ENCODE measurements at regions not wholly inside any gene's neighbourhood (a gene's known extent, or its start where the extent isn't known, plus 50 kb on each side); places are given as distances from the start of the nearest gene placed in this dataset.

DNA sequence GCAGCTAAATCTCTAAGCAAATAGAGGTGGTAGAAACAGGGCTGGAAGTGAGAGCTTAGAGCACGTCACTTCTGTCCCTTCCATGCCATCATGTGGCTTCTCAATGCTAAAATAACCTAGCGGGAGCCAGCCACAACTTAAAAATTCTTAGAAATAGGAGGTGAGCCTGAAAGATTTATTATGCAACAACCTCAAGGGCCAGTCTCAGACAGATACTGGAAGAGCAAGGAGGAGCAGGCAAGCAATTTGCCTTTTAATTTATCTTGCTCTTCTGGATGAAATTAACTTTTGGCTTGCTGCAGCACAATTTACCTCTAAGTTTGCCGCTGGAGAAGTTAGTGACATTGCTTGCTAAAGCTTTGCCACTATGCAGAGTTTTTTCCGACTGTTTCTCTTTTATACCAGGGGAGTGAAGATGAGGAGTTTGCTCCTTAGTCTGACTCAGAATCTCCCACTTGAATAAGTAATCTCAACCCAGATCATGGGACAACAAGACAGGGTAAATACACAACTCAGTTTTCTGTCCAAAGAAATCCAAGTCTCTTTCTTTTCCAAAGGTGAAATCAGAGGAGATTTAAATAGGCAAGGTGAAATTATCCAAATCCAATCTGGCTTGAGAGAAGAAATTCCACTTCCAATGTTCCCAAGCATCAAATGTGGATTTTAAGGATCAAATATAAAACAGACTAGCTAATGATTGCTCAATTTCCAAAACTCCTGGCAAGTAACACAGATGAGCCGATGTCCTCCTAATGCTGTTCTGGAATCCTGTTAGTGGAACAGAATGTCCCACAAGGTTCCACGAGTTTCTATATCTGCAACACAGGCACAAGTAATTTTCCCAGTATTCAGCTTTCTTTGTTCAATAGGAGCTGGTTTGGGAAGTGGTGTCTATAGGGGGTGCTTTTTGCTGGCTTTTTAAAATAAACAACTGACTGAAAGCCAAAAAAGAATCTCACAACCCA, 329.4 kb upstream of the RORA start:
- Histone ChIP-seq H4K20me1 (ENCODE audit: insufficient read depth, low read depth, low read length) (no peaks in the 10 kb centered on the region), H3K27ac (ENCODE audit: low read length) (no peak overlapping the region)

DNA sequence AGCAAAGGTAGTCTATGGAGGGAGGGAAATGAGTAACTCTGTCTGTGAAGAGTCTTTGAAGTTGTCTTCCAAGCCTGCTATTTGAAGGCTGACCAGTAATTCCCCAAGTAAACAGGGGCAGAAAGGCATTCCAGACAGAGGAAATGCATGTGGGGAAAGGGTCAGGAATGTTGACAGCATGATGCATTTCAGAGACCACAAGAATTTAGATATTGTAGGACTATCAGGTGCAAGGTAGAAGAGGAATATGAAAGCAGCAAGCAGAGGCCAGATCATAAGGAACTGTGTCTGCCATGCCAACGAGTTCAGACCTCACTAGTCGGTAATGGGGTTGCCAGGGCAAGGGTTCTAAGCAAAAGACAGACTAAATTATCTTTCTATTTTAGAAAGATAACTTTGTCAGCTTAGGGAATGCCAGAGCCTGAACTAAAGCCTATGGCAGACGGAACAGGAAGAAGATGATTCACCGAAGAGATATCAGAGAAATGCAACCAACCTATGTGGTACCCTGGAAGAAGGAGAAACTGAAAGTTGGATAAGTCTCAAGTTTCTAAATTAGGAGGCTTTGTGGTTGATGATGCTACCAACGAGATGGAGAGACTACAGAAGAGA, 327.0 kb upstream of the RORA start:
- no peaks in the 10 kb centered on the region for H4K20me1 ChIP-seq (ENCODE audit: insufficient read depth, low read depth, low read length)
- no peaks in the 10 kb centered on the region for H3K9me2 ChIP-seq (replicated peaks; ENCODE audit: insufficient read depth, low read length)
- no peaks in the 10 kb centered on the region for H3K4me1 ChIP-seq (ENCODE audit: low read length)
- no peaks in the 10 kb centered on the region for H3K36me3 ChIP-seq (ENCODE audit: insufficient read depth, low read length)
- H3K27me3 ChIP-seq (ENCODE audit: low read length): no peaks in the 10 kb centered on the region
- no peaks in the 10 kb centered on the region for H3K79me2 ChIP-seq (ENCODE audit: low read length)
- H2AFZ ChIP-seq (ENCODE audit: low read length): no peak overlapping the region
- no peak overlapping the region for H3K9ac ChIP-seq (ENCODE audit: low read length)
- no peak overlapping the region for H3K4me3 ChIP-seq (ENCODE audit: low read length)
- H3K9me3 ChIP-seq (ENCODE audit: low read length): no peaks in the 10 kb centered on the region
- no peak overlapping the region for H3K27ac ChIP-seq (ENCODE audit: low read length)
- no peak overlapping the region for H3K4me2 ChIP-seq (ENCODE audit: low read depth, low read length, poor library complexity, severe bottlenecking)
- DNase-seq: no peak

More for the DNA sequence above, 329.4 kb upstream of the RORA start:
- no peak overlapping the region for H3K4me3 ChIP-seq (ENCODE audit: low read length)
- H3K4me2 ChIP-seq (ENCODE audit: low read depth, low read length, poor library complexity, severe bottlenecking): no peak overlapping the region
- no peaks in the 10 kb centered on the region for H3K27me3 ChIP-seq (ENCODE audit: low read length)
- H2AFZ ChIP-seq (ENCODE audit: low read length): no peak overlapping the region
- H3K9ac ChIP-seq (ENCODE audit: low read length): no peak overlapping the region
- H3K9me3 ChIP-seq (ENCODE audit: low read length): no peaks in the 10 kb centered on the region
- no peaks in the 10 kb centered on the region for H3K4me1 ChIP-seq (ENCODE audit: low read length)
- no peaks in the 10 kb centered on the region for H3K36me3 ChIP-seq (ENCODE audit: insufficient read depth, low read length)
- no peaks in the 10 kb centered on the region for H3K9me2 ChIP-seq (replicated peaks; ENCODE audit: insufficient read depth, low read length)
- no peak for DNase-seq
- H3K79me2 ChIP-seq (ENCODE audit: low read length): no peaks in the 10 kb centered on the region

DNA sequence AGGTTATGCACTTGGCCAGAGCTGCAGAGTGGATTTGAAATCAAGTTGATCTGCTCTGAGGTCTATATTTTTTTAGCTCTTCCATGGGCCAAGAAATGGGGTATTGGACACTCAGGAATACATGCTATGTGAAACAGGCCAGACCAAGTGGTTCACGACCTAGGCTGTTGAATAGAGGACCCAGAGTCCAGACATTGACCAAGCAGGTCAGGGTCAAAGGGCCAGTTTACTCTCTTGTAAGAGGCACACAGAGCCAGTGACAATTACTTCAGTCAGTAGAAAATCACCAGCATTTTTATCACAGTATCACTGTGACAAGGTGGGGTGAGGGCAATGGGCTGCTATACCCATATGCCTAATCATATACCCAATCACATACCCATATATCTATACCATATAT, 320.6 kb upstream of the RORA start:
- Histone ChIP-seq H3K27me3 (ENCODE audit: low read length) (no peaks in the 10 kb centered on the region), H3K79me2 (ENCODE audit: low read length) (no peaks in the 10 kb centered on the region), H3K4me3 (ENCODE audit: low read length) (no peak overlapping the region), H3K4me1 (ENCODE audit: low read length) (no peaks in the 10 kb centered on the region), H3K9ac (ENCODE audit: low read length) (no peak overlapping the region), H3K4me2 (ENCODE audit: low read depth, low read length, poor library complexity, severe bottlenecking) (no peak overlapping the region), H2AFZ (ENCODE audit: low read length) (no peak overlapping the region), H3K36me3 (ENCODE audit: insufficient read depth, low read length) (no peaks in the 10 kb centered on the region), H3K9me3 (ENCODE audit: low read length) (no peaks in the 10 kb centered on the region), H3K27ac (ENCODE audit: low read length) (no peak overlapping the region), H4K20me1 (ENCODE audit: insufficient read depth, low read depth, low read length) (no peaks in the 10 kb centered on the region), H3K9me2 (replicated peaks; ENCODE audit: insufficient read depth, low read length) (no peaks in the 10 kb centered on the region)
- no peak for DNase-seq

DNA sequence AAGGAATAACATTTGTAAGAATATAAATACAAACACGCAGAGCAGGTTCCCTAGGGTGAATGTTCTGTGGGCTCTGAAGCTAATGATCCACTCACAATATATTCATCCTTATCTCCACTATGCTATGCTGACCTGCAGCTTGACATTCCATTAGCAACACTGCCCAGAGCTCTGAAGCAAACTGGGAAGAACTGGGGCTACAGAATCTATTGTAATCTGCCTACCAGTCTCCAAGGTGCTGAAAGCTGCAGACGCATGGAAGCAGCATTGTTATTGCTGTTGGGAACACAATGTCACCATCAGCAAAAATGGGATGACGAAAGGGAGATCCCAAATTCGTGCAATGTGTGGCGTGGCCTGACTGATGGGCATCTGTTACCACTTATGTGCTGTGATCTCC, 316.7 kb upstream of the RORA start:
- Histone ChIP-seq H3K9me2 (replicated peaks; ENCODE audit: insufficient read depth, low read length) (no peaks in the 10 kb centered on the region), H3K4me2 (ENCODE audit: low read depth, low read length, poor library complexity, severe bottlenecking) (no peak overlapping the region), H3K27me3 (ENCODE audit: low read length) (no peaks in the 10 kb centered on the region), H4K20me1 (ENCODE audit: insufficient read depth, low read depth, low read length) (no peaks in the 10 kb centered on the region), H3K4me1 (ENCODE audit: low read length) (no peaks in the 10 kb centered on the region), H3K4me3 (ENCODE audit: low read length) (no peak overlapping the region), H3K36me3 (ENCODE audit: insufficient read depth, low read length) (no peaks in the 10 kb centered on the region), H3K79me2 (ENCODE audit: low read length) (no peaks in the 10 kb centered on the region), H3K9me3 (ENCODE audit: low read length) (no peaks in the 10 kb centered on the region), H3K27ac (ENCODE audit: low read length) (no peak overlapping the region), H3K9ac (ENCODE audit: low read length) (no peak overlapping the region), H2AFZ (ENCODE audit: low read length) (no peak overlapping the region)
- no peak for DNase-seq

DNA sequence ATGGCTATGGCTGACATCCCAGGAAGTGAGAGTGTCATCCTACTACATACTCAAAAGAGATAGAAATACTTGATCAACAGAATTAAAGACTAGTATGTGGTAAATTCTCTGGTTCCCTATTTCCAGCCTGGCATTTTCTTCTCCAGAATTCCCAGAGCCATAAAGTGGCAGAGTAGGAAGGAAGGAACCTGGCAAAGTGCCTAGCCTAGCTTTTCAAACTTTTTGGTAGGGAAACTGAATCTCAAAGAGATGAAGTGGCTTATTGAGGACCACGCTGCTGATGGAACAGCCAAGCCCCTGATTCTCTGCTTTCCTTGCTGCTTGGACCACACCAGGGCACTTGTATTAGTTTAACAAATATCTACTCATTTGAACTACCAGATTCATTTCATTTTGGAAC, 312.4 kb upstream of the RORA start:
- Histone ChIP-seq H3K4me3 (ENCODE audit: low read length) (no peak overlapping the region), H3K4me1 (ENCODE audit: low read length) (no peaks in the 10 kb centered on the region), H3K36me3 (ENCODE audit: insufficient read depth, low read length) (no peaks in the 10 kb centered on the region), H3K27ac (ENCODE audit: low read length) (no peak overlapping the region), H3K9me2 (replicated peaks; ENCODE audit: insufficient read depth, low read length) (no peaks in the 10 kb centered on the region), H2AFZ (ENCODE audit: low read length) (no peak overlapping the region), H3K9me3 (ENCODE audit: low read length) (no peaks in the 10 kb centered on the region), H3K79me2 (ENCODE audit: low read length) (no peaks in the 10 kb centered on the region), H3K27me3 (ENCODE audit: low read length) (no peaks in the 10 kb centered on the region), H3K9ac (ENCODE audit: low read length) (no peak overlapping the region), H3K4me2 (ENCODE audit: low read depth, low read length, poor library complexity, severe bottlenecking) (no peak overlapping the region), H4K20me1 (ENCODE audit: insufficient read depth, low read depth, low read length) (no peaks in the 10 kb centered on the region)
- no peak for DNase-seq

DNA sequence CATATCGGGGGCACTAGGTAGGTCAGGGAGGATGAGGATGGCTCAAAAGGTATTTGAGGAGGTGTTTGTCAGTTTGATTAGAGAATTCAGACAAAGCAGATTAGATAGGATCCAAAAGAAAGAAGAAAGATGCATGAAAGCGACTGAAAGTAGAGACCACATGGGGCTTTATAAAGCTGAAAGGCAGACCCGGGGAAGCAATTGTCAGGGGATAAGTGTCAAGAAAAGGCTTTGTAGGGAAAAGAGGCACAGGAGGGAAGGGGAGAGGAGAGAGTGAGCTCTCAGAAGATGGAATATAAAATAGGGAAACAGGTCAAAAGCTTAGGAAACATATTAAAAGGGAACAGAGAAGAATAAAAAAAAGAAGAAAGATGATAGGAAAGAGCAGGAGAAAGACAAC, 308.2 kb upstream of the RORA start:
- Histone ChIP-seq H3K4me1 (ENCODE audit: low read length) (no peaks in the 10 kb centered on the region), H3K27ac (ENCODE audit: low read length) (no peak overlapping the region), H3K9me3 (ENCODE audit: low read length) (no peaks in the 10 kb centered on the region), H3K36me3 (ENCODE audit: insufficient read depth, low read length) (no peaks in the 10 kb centered on the region), H3K9ac (ENCODE audit: low read length) (no peak overlapping the region), H2AFZ (ENCODE audit: low read length) (no peak overlapping the region), H4K20me1 (ENCODE audit: insufficient read depth, low read depth, low read length) (no peaks in the 10 kb centered on the region), H3K27me3 (ENCODE audit: low read length) (no peaks in the 10 kb centered on the region), H3K4me3 (ENCODE audit: low read length) (no peak overlapping the region), H3K79me2 (ENCODE audit: low read length) (no peaks in the 10 kb centered on the region), H3K4me2 (ENCODE audit: low read depth, low read length, poor library complexity, severe bottlenecking) (no peak overlapping the region), H3K9me2 (replicated peaks; ENCODE audit: insufficient read depth, low read length) (no peaks in the 10 kb centered on the region)
- no peak for DNase-seq

DNA sequence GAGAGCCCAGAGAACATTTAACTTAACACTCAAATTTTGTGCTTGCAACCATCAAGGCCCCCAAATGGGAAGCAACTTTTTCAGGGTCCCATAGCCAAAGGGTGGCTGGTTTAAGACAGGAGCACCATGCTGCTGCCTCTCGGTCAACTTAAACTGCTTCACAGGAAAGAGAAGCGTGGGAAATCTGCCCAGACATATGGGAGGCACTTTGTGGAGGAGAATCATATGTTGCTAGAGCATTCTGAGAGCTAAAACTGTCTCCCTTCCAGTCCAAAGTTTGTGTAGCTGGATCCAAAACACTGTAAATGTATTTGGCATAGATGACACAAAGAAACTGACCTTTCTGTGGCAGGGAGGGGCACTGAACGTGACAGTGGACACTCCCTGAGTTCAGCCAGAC, 305.9 kb upstream of the RORA start:
- Histone ChIP-seq H3K9ac (ENCODE audit: low read length) (no peak overlapping the region), H2AFZ (ENCODE audit: low read length) (no peak overlapping the region), H3K79me2 (ENCODE audit: low read length) (no peaks in the 10 kb centered on the region), H3K27ac (ENCODE audit: low read length) (no peak overlapping the region), H3K9me3 (ENCODE audit: low read length) (no peaks in the 10 kb centered on the region), H3K9me2 (replicated peaks; ENCODE audit: insufficient read depth, low read length) (no peaks in the 10 kb centered on the region), H3K4me2 (ENCODE audit: low read depth, low read length, poor library complexity, severe bottlenecking) (no peak overlapping the region), H3K36me3 (ENCODE audit: insufficient read depth, low read length) (no peaks in the 10 kb centered on the region), H3K4me1 (ENCODE audit: low read length) (no peaks in the 10 kb centered on the region), H3K4me3 (ENCODE audit: low read length) (no peak overlapping the region), H4K20me1 (ENCODE audit: insufficient read depth, low read depth, low read length) (no peaks in the 10 kb centered on the region), H3K27me3 (ENCODE audit: low read length) (no peaks in the 10 kb centered on the region)
- DNase-seq: no peak

DNA sequence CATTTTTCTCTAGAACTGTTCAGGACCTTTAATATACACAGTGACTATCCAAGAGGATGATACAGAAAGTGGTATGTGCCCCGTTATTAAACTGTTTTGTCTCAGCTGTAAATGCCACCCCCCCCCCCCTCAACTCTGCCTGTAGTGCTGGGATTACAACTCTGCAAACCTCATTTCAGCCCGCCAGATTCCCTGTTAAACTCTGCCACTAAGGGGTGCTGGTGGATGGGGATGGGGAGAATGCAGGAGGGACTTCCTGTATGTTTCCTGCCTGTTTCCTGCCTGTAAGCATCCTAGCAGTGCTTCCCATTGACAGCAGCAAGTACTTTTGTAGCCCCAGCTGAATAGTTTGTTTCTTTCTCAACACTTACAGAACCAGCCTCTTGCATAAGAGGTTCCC, 301.7 kb upstream of the RORA start:
- Histone ChIP-seq H3K4me2 (ENCODE audit: low read depth, low read length, poor library complexity, severe bottlenecking) (no peak overlapping the region), H3K36me3 (ENCODE audit: insufficient read depth, low read length) (no peaks in the 10 kb centered on the region), H3K9me2 (replicated peaks; ENCODE audit: insufficient read depth, low read length) (no peaks in the 10 kb centered on the region), H3K79me2 (ENCODE audit: low read length) (no peaks in the 10 kb centered on the region), H2AFZ (ENCODE audit: low read length) (no peak overlapping the region), H3K9ac (ENCODE audit: low read length) (no peak overlapping the region), H3K4me3 (ENCODE audit: low read length) (no peak overlapping the region), H3K27me3 (ENCODE audit: low read length) (no peaks in the 10 kb centered on the region), H4K20me1 (ENCODE audit: insufficient read depth, low read depth, low read length) (no peaks in the 10 kb centered on the region), H3K9me3 (ENCODE audit: low read length) (no peaks in the 10 kb centered on the region), H3K27ac (ENCODE audit: low read length) (no peak overlapping the region), H3K4me1 (ENCODE audit: low read length) (no peaks in the 10 kb centered on the region)
- no peak for DNase-seq

All from Karpas-422 (cell line).